HG02981 (cell line): ENCODE measurements at regions not wholly inside any gene's neighbourhood (a gene's known extent, or its start where the extent isn't known, plus 50 kb on each side); places are given as distances from the start of the nearest gene placed in this dataset.

Experiments
- ATAC-seq: cut with Tn5 transposase; IDR thresholded peaks from one replicate; pipeline ENCODE4 v1.9.1; 2021; ENCODE audit warnings: mild to moderate bottlenecking, moderate library complexity; ENCODE audit not compliant: unreplicated experiment

- no peak for ATAC-seq
Observed at GRCh38 chr16:73610160-73610559, 562.2 kb upstream of the ZFHX3 start.

GRCh38 chr16:73608911-73609310, 561.0 kb upstream of the ZFHX3 start:
- no peak for ATAC-seq

DNA sequence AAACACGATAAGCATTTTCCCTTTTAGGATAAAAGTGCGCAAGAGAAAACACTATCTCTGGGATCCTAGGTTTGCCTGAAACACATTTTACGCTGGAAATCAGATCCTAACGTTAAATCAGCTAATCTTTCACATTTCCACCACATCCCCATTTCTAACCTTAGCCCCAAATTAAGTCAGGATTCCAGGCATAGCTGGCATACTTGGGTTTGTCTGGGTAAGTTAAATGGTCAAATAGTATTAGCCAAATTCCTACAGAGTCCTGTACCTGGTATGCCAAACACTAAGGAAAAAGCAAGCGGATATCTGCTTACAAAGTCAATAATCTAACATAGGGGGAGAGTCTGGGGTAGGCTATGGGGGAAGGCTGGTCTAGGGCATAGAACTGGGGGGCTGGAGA, 557.4 kb upstream of the ZFHX3 start:
- no peak for ATAC-seq

DNA sequence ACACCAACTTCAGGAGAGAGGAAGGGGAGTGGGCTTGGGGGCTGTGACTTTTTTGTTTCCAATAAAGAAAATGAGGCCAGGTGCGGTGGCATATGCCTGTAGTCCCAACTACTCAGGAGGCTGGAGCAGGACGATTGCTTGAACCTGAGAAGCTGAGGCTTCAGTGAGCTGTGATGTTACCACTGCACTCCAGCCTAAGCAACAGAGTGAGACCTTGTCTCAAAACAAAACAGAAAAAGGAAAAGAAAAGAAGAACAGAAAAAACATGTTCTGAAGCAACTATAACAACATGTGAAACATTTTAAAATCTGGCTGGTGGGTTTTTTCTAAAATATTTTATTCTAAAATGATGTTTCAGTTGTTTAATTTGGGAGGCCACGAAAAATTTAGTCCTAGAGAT, 554.0 kb upstream of the ZFHX3 start:
- ATAC-seq, result no peak

DNA sequence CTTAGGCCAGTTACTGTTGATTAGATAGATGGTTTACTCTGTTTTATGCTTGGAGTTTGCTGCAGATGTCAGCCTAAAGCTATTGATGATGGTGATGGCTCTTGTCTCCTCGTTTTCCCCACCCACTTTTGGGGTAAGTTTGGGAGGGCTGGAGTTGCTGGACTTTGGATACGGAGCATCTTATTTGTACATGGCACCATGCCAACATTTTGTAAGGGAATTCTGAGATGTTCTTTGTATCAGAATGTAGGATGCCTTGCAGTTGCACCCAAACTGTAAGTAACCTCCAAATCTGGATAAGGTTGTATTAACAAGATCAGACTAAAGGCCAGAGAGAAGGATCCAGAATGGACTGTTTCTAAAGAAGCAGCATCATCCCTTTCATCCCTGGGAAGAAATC, 551.9 kb upstream of the ZFHX3 start:
- no peak for ATAC-seq

- no peak for ATAC-seq
Observed at GRCh38 chr16:73599351-73599750, 551.4 kb upstream of the ZFHX3 start.

DNA sequence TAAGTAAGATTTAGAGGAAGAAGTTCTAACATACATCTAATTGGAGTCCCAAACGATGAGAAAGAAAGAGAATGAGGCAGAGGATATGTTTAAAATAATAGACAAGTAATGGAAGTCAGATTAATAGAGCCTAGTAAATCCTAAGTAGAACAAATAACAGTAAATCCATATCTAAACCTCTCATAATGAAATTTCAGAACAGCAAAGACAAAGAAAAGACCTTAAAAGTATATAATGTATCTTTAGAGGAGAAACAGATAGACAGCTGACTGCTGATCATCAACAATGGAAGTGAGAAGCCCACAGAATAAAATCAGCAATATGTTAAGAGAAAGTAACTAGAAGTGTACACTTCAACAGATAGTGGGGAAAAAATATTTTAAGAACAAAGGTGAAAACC, 536.2 kb upstream of the ZFHX3 start:
- ATAC-seq, result no peak

DNA sequence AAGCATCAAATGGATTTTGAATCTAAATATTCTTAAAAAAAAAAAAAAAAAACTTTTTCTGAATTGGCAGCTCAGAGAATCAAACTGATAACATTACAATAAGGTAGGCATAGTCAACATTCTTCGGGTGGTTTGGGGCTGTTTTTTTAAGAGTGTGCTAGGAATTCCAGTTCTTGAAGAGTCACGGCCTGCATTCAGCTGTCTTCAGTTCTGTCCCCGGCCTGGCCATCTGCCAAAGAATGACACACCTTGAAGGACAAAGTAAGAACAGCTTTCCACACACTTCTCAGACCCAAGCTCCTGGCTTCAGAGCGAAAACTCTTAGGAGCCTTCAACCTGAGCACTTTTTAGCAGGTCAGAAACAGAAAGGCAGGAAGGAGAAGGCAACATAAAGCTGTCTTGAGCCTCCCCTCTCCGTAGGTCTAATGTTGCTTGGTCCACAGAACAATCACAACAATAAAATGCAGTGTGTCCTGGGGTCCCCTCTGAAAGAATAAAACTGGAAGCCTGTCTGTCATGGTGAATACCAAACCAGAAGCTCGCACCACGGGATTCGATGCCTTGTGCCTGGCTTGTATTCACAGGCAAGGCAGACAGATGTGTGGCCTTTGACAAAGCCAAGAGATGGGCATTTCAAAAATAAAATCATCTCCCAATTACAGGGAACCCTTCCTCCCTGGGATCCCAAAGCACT, 524.4 kb upstream of the ZFHX3 start:
- no peak for ATAC-seq

DNA sequence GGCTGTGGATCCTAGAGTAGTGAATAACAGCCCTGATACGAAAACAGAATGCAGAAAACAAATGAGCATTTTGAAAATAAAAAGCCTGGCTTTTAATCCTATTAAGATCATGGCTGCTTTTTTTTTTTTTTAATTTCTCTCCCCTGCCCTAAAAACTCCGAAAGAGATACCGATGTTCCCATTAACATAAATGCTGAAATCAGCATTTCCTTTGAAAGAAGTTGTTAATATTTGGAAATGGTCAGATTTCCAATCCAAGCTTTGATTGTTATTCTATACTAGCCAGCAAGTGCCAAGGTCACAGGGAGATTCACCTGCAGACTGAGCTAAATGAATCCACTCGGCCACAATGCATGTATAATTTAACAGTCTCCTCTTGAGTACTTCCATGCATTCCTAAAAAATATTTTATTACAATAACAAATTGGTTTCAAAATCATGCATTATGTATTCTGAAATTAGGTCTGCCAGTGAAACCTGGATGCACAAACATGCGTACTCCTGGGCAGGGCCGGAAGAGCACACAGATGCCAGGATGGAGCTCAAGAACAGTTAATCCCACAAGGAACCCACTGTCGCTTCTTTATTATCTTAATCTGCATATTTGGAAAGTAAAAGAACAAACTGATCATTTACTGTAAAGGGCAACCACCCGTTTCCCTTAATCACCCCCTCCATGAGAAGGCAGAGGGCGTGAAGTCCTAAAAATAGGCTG, 521.5 kb upstream of the ZFHX3 start:
- ATAC-seq, result no peak

DNA sequence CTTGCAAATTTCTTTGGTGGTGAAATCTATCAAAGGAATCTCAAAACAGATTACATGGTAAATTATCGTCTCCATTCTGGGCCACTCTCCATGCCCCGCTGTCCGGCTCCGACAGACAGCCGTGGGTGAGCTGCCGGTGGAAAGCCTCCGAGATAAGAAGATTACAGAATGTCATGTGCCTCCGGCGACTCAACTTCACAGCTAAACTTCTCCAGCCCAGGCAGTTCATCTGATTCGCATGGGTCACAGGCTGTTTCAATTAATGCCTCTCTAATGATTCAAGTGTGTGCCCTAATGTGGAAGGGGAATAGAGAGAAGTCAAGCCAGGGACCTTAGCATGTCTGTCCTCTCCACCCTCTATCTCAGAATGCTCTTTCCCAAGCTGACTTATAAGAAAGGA, 520.8 kb upstream of the ZFHX3 start:
- ATAC-seq, result no peak

DNA sequence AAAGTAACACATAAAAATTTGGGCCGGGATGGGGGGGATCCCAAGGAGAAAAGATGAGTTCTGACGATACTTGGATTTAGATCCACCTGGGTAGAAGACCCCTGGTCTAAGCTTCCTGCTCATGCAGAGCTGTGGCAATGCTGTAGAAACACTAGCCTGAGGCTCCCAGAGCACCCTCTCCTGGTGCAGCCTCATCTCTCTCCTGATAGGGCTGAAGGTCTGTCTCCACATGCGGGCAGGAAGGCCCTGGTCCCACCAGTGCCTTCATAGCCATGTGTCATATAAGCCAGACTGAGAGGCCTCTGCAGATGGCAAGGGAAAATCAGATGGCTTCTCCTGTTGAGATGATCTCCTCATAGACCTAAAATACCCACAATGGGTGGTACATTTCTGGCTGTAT, 518.0 kb upstream of the ZFHX3 start:
- no peak for ATAC-seq

DNA sequence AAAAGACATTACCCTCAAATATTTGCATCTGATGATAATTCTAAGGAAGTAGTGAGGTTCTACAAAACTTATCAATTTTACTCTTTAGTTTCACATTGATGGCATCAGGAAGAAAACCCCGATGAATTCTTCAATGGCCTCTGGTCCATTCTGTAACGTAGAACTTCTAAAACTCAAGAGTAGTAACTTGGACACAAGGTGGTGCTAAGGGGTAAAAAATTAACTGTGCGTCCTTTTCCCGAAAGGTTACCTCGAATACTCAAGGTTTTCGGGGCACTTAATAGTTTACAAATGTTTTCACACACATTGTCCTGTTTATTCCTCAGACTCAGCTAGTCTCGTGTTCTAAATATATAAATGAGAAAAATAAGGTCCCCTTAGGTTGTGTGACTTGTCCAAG, 517.3 kb upstream of the ZFHX3 start:
- ATAC-seq, result no peak

- ATAC-seq, result no peak
Observed at GRCh38 chr16:73563709-73564108, 515.8 kb upstream of the ZFHX3 start.

GRCh38 chr16:73560497-73560896, 512.6 kb upstream of the ZFHX3 start:
- ATAC-seq, result no peak

GRCh38 chr16:73558219-73558618, 510.3 kb upstream of the ZFHX3 start:
- ATAC-seq, result no peak

GRCh38 chr16:73553941-73554660, 506.2 kb upstream of the ZFHX3 start:
- no peak for ATAC-seq

GRCh38 chr16:73549984-73550631, 502.2 kb upstream of the ZFHX3 start:
- no peak for ATAC-seq

- ATAC-seq, result no peak
Observed at GRCh38 chr16:73547552-73548403, 499.9 kb upstream of the ZFHX3 start.

GRCh38 chr16:73546341-73546845, 498.5 kb upstream of the ZFHX3 start:
- ATAC-seq, result no peak

DNA sequence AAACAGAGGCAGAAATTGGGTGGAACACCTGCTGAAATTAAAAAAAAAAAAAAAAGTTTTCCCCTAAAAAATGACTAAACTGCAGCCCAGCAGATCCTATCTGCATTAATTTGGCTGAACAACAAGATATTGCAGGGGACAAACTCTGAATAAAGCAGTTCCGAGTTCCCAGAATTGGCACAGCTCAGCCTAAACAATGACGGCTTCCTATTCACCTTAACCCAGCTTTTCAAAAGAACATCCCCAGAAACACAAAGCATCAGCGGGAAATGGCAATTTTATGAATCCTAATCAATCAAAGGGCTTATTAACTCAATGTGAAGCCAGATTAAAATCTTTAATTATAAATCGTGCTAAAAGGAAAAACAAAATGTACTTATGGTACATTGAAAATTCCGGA, 497.8 kb upstream of the ZFHX3 start:
- ATAC-seq, result no peak
